Stimulated activated CD8-positive, alpha-beta memory T cell treated with anti-CD3 and anti-CD28 coated beads, Interleukin-7, amount 100 ng/mL, for 48 hours (primary cell): ENCODE measurements at regions not wholly inside any gene's neighbourhood (a gene's known extent, or its start where the extent isn't known, plus 50 kb on each side); places are given as distances from the start of the nearest gene placed in this dataset.

Experiments
- DNase-seq, 2 donors: peaks; one replicate each; pipeline ENCODE4 v3.0.0-alpha.2; 2020; ENCODE audit warnings: low read depth in 1 of 2; ENCODE audit errors: extremely low read depth in 1 of 2

DNA sequence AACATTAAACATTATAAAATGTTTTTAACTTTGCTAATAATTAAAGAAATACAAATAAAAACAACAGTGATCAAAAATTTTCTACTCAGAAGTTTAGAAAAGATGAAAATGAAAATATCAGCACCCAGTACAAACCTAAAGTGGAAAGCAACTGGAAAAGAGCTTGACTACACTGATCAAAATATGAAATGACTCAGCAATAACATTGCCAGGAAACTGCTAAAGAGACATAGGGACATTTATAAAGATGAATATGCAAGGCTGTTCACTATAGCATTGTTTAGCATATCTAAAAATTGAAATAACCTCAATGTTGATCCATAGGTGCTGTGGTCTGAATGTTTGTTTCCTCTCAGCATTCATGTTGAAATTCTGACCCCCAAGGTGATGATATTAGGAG is 88.5 kb upstream of the NOCT start:
- DNase-seq, result no peak

DNA sequence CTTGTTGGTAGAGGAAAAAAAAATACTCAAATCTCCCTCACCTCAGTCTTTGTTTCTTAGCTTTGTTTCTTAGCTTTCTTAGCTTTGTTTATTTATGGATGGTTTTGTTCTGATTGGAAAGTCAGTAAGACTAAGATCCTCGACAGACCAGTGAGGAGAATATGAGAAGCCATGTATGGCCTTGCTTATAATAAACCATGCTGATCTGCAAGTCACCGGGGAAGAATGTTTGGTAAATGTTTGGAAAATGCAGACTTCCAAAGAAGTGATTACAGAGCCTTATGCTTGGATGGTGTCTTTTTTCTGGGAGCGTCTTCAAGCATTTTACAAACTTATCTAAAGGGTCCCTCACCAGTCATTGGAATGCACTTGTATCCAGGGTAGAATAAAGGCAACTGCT is 90.1 kb upstream of the NOCT start:
- DNase-seq, result no peak

DNA sequence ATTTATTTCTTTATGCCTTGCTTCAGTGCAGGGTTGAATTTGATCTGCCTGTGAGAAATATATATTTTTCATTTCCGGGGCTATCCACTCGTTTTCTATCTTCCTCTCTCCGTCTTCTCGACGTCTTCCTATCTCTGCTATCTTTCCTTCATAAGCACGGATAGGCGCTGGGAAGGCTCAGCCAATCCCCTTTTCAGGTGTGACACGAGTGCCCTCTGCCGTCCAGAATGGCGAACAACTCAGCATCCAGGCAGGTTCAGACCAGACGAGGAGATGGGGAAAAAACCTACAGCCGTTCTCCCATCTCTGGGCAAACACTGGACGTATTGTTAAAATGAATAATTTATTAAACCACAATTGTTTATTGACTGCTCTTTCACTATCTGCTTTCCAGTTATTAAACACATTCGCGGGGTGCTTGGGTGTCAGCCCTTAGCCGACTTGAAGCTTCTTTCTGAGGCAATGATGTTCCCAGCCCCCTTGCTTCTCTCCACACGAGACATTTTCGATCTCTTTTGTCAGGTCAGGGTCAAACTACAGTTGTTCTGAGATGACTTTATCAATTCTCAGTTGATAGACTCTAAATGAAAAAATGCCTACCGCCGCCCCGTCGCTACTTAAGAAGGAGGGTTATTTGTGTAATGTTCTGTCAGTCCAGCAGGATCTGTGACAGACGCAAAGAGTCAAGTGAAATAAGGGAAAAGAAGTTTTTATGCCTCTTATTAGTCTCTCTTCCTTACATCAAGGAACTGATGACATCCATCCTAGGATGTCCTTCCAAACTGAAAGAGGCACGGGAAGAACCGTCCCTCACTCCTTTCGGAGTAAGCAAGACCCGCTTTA is 96.3 kb upstream of the NOCT start:
- DNase-seq, result peak in 1 of 2 donors; percentile 20

DNA sequence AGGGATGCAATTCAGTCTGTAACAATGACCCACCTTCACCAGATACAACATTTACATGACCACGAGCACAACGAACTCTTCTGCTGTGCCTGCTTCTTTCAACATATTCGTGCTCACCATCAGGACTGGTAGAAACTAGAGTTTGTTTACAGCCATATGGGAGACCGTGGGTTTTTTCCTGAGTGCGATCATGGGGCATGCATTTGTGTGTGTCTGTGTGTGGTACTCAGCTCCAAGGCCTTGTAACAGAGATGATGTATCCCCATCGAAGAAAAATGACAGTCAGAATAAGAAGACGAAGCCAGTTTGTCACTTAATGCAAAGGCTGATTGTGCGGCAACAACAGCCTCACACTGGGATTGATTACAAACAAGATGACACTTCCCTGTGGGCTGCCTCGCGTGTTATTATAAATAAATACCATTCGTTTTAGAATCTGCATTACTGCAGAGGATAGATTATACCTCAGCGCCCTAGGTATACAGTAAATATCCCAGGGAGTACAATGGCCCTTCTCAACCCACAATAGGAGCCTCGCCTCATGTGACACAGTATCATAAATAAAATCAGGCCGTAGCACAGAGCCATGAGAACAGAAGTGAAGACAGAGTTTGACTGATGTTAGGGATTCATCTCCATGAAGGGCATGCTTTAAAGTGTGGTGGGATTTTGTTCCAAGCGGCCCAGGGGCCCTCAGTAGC is 97.3 kb upstream of the NOCT start:
- no peak for DNase-seq

DNA sequence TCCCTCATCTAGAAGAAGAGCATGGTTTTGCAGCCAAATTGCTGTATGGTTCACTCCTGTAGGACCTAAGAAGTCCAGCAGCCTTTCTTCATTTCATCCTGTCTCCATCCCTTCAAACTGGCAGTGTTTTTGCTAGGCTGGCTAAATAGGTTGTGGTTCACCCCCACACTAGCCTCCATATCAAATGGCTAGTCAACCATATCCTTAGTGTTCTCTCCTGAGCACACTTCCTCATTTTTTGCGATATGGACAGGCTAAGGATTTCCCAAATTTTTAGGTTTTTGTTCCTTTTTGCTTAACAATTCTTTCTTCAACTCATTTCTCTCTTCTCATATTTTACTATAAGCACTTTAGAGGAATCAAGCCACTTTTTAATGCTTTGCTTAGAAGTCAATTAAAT is 98.8 kb upstream of the NOCT start:
- no peak for DNase-seq

DNA sequence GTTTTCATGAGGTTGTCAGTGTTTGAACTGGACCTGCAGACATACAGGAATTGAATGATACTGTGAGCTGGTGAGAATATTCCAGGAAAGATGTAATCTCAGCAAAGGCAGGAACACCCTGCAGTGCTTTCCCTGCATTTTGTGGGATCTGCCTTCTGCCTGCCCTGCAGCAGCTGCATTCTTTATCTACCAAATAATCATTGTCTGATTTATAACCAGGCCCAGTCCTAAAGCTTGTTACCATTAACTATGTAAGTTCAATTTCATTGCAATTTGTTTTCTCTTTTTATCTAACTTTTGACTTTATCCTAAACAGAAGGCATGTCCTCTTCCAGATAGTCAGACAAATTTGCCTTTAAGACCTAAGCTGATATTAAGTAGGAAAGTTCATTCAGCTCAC is 99.8 kb upstream of the NOCT start:
- no peak for DNase-seq

DNA sequence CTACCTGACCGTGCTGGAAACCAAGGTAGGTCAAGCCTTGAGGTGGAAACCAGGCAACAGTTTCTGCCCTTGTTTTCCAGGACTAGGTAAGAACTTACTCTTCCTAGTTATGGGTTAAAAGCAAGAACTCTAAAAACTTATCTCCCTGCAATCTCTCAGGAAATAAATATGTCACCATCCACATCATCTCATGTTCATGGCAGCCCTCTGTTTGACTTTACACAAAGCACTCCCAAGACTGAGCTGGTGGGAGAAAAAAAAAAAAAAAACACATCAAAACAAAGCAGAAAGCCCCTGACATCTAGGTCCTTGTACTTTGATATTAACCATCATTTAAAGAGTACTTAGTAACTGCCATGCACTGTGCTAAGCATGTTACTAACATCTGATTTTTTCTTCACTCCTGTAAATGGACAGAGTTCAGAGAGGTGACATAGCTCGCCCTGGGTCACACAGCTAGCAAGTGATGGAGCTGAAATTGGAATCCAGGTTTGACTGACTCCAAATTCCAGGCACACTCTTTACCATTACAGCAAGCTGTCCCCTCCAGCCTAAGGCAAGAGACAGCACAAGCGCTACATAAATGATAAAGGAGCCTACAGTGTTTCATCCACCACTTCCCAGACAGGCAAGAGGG is 102.8 kb upstream of the NOCT start:
- no peak for DNase-seq

DNA sequence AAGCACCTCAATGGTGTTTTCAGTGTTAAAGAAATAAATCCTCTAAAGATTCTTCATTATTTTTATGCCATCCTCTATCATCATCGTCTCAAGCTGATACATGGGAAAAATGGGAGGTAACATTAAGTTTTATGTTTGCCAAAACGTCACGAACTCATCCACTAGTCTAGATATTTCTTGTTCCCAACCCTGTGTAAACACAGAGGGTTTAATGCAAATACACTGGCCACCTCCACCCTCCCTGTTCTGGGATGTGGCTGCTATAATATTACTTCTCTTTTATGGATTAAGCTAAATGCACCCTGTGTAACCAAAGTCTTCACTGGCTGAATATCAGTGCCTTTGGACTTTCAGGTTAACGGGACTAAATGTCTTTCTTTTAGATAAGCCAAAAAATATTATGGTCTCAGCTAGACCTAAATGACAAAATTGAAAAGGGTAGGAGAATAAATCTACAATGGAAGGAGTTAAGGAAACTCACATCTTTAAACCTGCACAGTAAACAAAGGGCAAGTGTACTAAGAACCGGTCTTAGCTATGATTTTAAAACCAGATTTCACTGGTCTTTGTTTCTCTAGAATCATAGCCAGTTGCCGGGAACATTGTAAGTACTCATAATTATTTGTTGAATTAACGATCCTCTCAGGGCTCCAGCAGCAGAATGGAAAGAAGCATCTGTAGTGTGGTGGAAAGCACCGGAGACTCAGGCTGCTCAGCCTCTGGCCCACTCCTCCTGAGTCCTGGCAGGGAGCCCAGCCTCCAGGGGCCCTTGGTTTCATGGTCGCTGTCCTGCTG is 103.5 kb upstream of the NOCT start:
- DNase-seq, result no peak

DNA sequence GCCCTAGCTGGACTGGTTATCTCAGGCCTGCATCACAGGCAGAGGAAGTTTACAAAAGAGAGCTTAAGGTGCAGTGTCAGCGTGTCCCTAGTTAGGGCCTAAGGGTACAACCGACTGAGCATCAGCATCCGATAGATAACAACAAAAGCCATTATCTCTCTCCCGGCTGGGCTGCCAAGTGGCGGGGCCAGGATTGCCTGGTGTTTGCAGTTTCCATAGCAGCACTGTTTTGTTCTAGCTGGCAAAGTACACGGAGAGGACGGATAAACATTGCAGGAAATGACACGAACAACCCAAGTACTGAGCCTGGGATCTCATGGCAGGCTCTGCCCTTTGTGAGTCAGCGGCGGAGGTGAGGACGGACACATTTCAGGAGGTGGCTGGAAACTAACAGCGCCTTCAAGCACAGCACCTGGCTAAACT is 104.7 kb upstream of the NOCT start:
- no peak for DNase-seq

DNA sequence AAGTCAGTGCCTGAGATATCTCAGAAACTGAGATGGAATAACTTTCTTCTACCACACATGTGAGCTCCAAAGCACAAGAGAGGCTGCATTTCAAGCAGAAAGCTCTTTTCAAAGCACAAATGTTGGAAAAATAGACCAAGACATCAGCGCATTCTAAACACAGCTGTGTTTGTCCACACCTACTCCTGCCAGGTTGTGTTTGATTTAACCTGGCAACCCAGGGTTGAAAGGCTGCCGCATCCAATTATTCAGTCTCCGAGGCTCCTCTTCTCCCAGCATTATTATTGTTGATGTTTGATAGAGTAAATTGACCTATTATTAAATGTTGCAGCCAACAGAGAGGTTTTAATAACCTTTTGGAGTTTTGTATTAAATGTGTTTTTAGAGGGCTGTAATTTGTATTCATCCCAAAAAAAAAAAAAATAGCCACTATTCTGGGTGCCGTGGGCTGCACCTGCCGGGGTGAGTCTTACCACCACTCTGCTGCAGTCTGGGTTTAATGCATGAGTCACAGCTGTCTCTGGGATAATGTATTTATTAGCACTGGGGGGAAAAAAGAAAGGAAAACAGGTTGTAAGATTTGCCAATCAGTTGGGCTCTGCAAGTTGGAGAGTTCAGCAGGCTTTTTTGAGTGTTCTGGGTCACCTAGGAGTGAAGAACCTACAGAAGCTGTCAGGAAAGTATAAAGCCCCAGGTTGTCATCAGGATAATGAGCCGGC is 105.2 kb upstream of the NOCT start:
- DNase-seq, result no peak

DNA sequence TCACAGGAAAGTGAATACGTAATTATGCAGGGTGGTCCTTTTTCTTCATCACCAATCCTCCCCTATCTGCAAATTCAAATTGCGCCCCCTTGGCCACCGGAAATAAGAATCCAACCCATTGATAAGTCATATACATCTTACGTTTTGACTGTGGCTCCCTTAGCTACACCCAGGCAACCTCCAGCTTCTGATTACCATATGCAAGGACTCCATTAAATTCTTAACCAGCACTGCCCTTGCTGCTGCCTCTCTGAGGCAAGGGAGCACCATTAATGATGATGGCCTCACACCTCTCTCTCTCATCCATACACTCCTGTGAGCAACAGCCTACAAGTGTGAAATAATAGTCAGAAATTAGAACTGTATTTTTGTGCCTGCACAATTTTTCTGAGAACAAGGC is 106.0 kb upstream of the NOCT start:
- DNase-seq, result no peak

DNA sequence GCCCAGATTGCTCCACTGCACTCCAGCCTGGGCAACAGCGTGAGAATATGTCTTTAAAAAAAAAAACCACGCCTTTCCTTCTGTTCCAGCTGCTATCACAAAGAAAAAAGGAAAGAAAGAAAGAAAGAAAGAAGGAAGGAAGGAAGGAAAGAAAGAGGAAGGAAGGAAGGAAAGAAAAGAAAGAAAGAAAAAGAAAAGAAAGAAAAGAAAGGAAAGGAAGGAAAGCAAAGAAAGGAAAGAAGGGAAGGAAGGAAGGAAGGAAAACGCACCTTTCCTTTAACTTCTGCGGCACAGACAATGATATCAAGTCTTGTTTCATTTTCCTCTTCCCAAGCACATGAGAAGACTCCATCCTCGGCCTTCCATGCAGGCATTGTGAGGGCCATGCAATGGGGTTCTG is 107.4 kb upstream of the NOCT start:
- no peak for DNase-seq

DNA sequence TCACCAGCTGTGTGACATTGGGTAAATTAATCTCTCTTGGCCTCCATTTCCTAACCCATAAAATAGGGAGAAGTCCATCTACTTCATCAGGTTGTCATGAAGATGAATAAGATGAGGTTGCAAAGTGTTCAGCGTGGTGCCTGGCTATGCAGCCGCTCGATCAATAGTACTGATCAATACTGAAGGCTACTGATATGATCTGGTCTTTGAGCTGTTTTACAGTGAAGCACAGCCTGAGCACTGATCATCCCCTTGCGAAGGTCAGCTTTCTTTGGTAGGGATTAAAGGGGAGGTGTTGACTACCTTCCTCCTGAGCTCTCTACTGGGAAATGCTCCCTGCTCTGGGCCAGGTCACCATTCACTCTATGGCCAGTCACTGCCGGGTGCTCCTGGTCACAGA is 108.4 kb upstream of the NOCT start:
- DNase-seq, result no peak

DNA sequence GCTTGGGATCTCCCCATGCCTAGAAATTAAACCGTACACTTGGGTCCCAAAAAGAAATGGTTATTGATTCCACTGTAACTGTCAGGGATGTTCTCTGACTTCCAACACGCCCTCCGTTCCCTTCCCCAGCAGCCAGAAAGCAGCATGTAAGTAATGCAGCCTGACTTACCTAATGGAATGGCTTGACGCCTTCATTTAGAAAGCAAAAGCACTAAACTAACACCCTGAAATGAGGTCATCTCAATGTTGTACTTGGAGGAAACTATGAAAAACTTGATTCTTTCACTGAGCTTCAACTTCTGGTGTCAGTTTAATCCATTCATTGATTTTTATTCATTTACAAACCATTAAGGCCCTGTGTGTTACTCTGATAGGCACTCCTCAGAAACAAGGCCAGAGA is 110.8 kb upstream of the NOCT start:
- no peak for DNase-seq

DNA sequence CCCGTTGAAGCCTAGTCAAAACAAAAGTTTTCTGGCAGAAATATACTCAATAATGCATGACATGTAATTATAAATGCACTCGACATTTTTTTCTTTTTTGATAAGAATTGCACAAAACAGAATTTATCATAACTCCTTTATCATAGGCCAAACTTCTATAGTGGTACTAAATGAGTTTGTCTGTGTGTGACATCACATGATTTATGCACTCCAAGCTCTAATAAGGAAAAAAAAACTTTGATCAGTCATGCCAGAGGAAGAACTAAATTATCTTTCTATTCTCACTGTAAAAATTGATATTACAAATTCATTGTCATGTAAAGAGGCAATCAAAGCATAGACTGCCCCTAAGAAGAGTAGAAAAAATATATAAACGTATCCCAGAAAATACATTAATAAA is 112.4 kb upstream of the NOCT start:
- DNase-seq, result no peak

DNA sequence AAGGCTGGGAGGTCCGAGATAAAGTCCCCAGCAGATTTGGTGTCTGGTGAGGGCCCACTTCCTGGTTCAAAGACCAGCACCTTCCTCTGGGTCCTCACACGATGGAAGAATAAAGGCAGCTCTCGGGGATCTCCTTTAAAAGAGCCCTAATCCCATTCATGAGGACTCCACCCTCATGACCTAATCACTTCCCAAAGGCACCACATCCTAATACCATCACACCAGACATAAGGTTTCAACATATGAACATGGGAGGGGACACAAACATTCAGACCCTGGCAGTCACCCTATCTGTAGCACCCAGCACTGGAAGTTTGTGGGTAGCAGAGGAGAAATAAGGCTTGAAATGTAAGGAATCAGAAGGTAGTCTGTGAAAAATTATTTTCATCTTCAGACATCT is 112.9 kb upstream of the NOCT start:
- no peak for DNase-seq

DNA sequence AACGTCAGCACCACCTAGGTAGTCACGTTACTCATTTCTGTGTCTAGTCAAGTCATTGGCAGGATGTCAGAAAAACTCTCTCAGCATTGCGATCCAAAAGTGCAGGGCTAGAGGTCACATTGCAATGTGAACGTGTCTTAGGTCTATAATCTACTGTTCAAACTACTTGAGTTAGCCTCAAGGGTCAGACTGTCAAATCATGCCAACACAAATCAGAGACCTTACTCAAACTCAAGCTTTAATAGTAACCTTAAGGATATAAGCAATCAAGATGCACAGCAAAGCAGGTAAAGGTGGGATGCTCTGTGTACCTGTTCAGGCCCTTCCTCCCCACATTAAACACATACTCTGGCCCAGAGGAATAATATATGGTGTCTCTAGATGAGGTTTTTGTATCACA is 114.4 kb upstream of the NOCT start:
- DNase-seq, result no peak

DNA sequence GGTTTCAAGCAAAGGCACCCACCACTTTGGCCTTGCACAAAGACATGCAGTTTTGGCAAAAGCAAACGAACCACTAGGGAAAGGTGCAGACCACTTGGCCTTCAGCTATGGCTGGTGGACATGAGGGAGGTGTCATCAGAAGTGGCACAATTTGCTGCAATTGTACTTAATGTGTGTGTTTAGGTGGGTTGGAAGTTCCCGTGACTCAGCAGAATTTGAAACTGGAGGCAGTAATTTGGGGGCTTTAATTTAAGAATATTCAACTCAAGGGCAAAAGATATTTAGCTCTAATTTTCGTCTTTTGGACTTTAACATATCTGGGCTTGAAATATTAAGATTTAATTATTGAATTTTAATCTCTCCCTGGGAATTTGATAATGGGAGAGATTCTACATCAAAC is 115.6 kb upstream of the NOCT start:
- no peak for DNase-seq

DNA sequence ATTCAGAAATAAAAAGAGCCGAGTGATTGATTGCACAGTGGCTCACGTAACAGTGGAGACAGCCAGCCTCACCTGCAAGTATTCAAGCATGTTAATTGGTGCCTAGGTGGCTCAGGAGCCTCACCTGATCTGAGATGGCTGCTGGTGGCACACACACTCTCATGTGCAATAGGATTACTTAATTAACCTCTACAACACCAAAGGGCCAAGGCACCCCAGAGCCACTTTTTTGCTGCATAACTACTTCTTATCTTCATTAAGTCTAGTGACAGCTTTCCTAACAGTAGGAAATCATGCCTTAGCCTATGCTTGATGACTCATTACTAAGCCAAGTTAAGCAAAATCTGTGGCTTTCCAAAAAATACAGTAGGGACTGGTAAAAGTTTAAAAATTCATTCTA is 117.3 kb upstream of the NOCT start:
- DNase-seq, result no peak

DNA sequence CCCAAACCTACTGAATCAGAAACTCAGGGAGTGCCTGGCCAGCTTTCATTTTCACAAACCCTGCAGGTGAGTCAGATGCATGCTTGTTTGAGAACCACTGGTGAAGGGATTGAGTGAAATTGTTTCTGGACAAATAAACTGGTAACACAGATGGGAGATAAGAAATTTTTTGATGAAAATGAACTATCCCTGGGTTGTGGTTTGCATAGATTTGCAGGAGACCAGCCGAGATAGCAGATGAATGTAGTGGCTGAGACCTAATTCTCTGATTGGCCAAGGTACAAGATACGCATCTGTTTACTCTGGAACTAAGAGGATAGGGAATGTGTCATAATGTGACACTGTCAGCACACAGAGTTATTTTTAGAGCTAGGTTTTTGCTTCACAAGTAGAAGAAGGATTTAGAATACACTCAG is 117.8 kb upstream of the NOCT start:
- DNase-seq, result no peak

DNA sequence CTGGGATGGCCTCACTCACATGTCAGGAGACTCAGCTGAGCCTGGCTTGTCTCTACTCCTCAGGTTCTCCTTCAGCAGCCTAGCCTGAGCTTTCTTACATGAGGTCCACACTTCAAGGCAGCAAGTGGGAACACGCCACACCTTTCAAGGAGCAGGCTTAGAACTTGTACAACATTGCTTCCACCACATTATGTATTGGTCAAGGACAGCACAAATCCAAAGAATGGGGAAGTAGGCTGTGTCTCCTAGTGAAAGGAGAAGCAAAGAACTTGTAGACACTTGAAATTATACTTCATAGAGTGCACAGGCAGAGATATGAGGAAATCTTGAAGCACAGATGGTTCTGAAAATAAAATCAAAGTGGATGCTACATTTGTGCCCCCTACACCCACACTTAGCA is 120.9 kb upstream of the NOCT start:
- DNase-seq, result no peak
